GM10248 (cell line): ENCODE measurements at regions not wholly inside any gene's neighbourhood (a gene's known extent, or its start where the extent isn't known, plus 50 kb on each side); places are given as distances from the start of the nearest gene placed in this dataset.

Experiments
- CTCF ChIA-PET: fragments of 300-600 bp; sonication (Branson Sonifier 250); formaldehyde crosslinking; extraction: SDS; loops from one replicate; lab custom pipeline; 2021; ENCODE audit warnings: antibody characterized with exemption; lab: Yijun Ruan, JAX
- POLR2A ChIA-PET: fragments of 350-650 bp; sonication (Branson Sonifier 250); formaldehyde crosslinking; extraction: SDS; loops from one replicate; lab custom pipeline; 2020; ENCODE audit warnings: antibody characterized with exemption; lab: Yijun Ruan, JAX
- DNase-seq: peaks from one replicate; pipeline ENCODE4 v3.0.0; 2012; ENCODE audit errors: extremely low spot score
- TF ChIP-seq, protein P1 (sequence below): IDR thresholded peaks from 2 replicates; pipeline ENCODE4 v1.5.1; 2012; ENCODE audit warnings: mild to moderate bottlenecking, low read depth; ENCODE audit errors: extremely low read depth, missing control alignments, control extremely low read depth

DNA sequence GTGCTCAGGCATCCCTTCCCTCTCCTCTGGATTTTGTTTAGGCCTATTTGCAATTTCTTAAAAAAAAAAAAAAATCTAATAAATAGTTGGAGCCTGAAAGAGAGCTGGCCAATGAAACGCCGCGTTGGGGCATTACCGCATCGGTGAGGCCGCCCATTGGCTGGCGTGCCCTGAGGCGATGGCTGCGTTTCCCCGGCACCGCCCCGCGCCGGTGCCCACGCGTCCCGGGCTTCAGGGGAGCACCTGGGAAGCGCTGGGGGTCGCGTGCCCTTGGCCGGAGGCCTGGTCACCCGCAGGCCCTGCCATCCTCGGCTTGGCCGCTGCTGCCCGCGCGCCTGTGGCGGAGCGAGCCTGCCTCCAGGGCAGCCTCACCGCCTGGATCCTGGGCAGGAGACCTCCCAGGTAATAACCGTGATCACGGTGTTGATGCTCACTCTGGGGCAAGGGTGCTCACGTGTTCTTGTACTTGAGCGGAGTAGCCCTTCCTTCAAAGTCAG lies 155.4 kb downstream of the NRN1 start:
- CTCF ChIA-PET: no interaction called here

DNA sequence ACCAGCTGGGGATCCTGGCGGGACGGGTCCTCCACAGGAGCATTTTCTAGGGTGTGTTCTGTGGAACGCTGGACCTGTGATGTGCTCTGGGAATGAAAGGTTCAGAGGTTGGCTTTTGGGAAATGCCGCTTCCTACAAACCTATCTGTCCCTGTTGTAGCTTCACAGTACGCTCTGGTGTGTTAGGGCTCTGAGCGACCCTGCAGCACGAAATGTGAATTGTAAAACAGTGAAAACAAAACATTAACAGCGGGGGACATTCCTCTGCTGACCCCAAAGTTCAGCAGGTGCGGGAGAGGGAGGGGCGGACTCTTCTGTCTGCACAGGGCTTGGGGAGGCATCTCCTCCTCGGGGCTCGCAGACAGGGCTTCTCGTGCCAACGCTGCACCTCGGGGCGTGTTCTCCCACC lies 155.9 kb downstream of the NRN1 start:
- CTCF ChIA-PET: no interaction called here
- no peak for DNase-seq
- TF ChIP-seq, protein P1, sequence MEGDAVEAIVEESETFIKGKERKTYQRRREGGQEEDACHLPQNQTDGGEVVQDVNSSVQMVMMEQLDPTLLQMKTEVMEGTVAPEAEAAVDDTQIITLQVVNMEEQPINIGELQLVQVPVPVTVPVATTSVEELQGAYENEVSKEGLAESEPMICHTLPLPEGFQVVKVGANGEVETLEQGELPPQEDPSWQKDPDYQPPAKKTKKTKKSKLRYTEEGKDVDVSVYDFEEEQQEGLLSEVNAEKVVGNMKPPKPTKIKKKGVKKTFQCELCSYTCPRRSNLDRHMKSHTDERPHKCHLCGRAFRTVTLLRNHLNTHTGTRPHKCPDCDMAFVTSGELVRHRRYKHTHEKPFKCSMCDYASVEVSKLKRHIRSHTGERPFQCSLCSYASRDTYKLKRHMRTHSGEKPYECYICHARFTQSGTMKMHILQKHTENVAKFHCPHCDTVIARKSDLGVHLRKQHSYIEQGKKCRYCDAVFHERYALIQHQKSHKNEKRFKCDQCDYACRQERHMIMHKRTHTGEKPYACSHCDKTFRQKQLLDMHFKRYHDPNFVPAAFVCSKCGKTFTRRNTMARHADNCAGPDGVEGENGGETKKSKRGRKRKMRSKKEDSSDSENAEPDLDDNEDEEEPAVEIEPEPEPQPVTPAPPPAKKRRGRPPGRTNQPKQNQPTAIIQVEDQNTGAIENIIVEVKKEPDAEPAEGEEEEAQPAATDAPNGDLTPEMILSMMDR: no peak

More for the DNA sequence above, 155.4 kb downstream of the NRN1 start:
- POLR2A ChIA-PET: no interaction called here
- peak; percentile 66 for DNase-seq
- TF ChIP-seq, protein P1: no peak

DNA sequence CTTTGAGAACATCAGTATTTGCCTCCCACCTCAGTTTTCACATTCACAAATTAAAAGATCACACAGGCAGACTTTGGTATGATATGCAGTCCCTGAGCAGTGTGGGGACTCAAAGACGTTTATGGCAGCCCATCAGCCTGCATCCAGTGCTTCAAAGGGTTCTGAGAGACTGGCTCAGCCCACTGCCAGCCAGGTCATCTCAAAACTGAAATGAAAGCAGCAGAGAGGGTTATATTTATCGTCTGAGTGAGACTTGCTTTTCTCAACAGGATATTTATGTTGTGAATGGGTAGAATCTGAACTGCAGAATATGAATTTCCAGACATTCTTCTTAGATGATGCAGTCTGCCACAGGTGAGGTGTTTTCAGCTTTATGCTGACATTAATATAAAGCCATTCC lies 159.8 kb downstream of the NRN1 start:
- DNase-seq: no peak
- TF ChIP-seq, protein P1: no peak
- ChIA-PET CTCF (no interaction called here), POLR2A (no interaction called here)

More for the DNA sequence above, 155.9 kb downstream of the NRN1 start:
- POLR2A ChIA-PET: no interaction called here

DNA sequence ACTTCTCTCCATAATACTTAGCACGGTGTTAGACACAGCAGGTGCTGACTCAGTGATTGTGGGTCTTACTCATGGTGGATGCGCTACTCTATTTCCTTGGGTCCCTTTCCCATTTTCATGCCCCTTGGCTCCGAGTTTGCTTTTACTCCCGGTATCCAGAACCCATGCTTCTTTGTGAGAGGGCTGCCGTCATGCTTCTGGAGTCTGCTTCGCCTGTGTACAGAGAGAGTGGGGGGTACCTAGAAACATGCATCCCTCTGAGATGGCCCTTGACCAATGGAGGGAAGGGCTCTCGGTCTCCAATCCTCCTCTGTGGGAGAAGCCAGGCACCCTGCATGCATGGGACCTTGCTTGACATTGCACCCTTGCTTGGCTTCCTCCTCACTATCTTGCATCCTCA lies 160.4 kb downstream of the NRN1 start:
- DNase-seq: no peak
- TF ChIP-seq, protein P1: no peak
- POLR2A ChIA-PET: no interaction called here
- CTCF ChIA-PET: no interaction called here

DNA sequence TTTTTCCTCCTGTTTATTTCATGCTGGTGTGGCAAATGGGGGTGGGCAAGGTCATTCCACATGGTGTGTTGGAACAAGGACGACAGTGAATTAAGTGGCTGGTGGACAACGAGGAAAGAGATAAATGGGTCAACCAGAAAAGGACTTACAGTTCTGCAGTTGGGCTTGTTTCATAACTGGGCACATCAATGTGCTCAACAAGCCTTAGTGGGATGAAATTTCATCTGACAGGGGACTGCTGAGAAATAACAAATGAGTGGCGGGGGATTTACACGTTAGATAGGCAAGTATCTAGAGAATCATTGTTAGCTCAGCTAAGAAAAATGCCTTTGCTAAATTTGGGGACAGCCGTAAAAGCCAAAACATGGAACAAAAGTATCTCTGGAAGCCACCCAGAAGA lies 163.6 kb downstream of the NRN1 start:
- ChIA-PET POLR2A (no interaction called here), CTCF (no interaction called here)
- no peak for DNase-seq

DNA sequence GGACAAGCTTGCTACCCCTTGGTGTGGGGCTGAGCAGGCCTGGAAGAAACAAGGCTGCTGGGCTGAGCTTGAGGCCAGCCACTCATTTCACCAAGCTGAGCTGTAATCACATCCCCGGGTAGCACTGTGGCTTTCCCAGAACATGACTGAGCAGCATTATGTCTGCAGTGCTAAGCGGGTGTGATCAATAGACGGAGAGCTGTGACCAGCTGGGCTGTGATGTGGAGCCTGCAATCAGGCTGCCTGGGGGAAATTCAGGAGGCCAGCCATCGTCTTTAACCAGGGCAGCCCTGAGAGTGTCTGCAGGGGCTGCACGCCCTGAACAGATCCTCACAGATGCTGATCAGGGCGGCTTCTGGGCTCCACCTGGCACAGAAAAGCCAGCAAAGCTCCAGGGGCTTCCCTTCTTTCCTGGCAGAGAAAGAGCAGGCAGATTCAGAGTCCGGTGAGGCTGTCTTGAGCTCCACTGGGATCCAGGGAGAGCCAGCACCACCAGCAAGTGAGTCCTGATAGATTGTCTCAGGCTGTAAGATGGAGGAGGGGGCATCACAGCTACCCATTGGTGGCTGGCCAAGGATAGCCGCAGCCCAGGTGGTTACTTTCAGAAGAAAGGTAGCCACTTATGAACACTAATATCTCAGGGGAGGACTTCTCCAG lies 165.9 kb downstream of the NRN1 start:
- TF ChIP-seq, protein P1: no peak
- CTCF ChIA-PET: no interaction called here
- POLR2A ChIA-PET: no interaction called here
- DNase-seq: no peak

More for the DNA sequence above, 163.6 kb downstream of the NRN1 start:
- TF ChIP-seq, protein P1: no peak
